ENCODE measurements at regions not wholly inside any gene's neighbourhood (a gene's known extent, or its start where the extent isn't known, plus 50 kb on each side); places are given as distances from the start of the nearest gene placed in this dataset.

DNA sequence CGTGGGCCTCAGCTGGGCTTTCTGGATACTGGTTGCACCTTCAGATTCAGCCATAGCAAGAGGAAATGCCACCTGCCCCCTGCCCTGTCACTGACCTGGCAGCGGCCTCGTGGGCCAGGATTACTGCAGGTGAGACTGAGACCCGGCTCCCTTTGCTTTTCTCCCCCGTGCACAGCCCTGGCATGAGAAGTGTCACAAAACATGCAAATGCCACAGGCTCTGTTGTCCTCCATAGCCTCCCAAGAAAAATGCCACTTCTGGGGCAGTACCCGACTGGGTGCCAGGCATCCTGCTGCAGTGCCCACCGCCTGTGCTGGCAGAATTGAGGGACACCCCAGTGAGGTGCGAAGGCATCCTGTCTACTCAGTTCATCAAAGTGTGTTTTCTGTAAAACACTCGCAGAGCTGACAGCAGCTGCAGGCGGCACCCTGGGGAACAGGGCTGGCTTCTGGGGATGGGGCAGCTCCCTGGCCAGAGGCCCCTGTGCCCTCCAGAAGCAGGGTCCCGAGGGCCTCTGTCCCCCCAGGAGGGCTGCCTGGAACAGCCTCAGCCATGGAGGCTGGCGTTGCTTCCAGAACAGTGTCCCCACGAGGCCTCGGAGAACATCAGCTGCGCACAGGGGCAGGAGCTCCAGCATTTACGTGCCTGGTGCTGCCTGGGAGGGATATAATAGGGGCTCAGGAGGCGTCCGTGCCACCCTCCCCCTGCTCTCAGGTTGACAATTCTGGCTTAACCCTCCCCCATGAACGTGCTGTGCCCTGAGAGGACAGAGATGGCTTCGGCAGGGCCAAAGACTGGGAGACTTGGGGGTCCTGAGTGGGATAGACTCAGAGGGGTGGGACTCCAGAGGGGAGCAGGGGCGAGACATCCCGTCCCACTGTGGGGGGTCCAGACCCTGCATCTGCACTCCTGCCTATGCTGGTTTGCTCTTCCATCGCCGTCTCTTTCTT, 99.5 kb upstream of the NKX1-1 start:
- intact Hi-C loops (cut with DNase I; ENCODE audit: low total_unique reads) = no loop called here
- no peak for TF ChIP-seq CTCF (IDR thresholded peaks at IDR 0.05)
- Histone ChIP-seq H3K9me3 (no peaks in the 10 kb centered on the region), H3K4me3 (no peak overlapping the region), H3K27ac (no peak overlapping the region), H3K4me1 (no peaks in the 10 kb centered on the region), H3K36me3 (no peaks in the 10 kb centered on the region), H3K27me3 (peaks cover 0 to 86% of the 10 kb centered on the region in 2 donors)
- peak; percentile 6 to 40 for DNase-seq

DNA sequence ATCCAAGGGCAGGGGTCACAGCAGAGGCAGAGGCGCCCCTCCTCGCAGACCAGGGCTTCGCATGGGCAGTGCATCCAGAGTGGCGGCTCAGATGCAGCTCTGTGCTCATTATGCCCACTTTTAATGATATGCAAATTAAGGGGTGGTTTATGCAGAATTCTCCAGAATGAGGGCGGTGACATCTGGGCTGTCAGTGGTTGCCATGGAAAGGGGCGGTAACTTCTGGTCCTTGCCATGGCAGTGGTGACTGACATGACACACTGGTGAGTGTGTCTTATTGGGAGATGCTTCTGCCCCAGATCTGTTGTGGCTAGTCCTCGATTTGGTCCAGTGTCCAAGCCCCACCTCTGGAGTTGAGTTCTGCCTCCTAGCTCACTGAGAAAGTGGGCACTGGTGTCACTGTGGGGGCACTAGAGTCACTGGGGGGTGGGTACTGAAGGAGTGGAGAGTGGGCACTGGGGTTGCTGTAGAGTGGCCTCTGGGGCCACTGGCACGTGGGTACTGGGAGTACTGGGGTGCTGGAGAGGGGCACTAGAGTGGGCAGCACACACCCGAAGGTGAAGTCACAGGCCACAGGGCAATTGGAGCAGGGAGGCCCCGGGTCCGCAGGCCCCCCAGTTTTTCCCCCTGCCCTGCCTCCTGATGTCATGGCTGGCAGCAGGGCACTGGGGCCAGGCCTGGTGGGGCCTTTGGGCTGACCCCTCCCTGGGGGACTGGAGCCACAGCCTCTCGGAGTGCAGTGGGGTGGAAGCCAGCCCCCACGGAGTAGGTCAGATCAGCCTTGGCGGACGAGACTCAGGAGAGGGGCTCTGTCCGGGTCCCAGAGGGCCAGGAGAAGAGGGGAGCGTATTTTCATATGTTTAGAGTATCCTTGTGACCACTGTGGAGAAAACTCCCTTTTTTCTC, 98.6 kb upstream of the NKX1-1 start:
- H3K27me3 ChIP-seq = peaks cover 0 to 91% of the 10 kb centered on the region in 2 donors
- no peaks in the 10 kb centered on the region for H3K4me1 ChIP-seq
- intact Hi-C loops (cut with DNase I; ENCODE audit: low total_unique reads) = no loop called here
- H3K36me3 ChIP-seq = no peaks in the 10 kb centered on the region
- DNase-seq = peak; percentile 10 to 31
- no peaks in the 10 kb centered on the region for H3K9me3 ChIP-seq
- no peak overlapping the region for H3K27ac ChIP-seq
- no peak overlapping the region for H3K4me3 ChIP-seq
- TF ChIP-seq CTCF (IDR thresholded peaks at IDR 0.05) = no peak

- TF ChIP-seq CTCF (IDR thresholded peaks at IDR 0.05) = no peak
- DNase-seq = peak; percentile 10 to 59
- H3K27me3 ChIP-seq = peaks cover 0 to 85% of the 10 kb centered on the region in 2 donors
- H3K4me3 ChIP-seq = no peak overlapping the region
- intact Hi-C loops (cut with DNase I; ENCODE audit: low total_unique reads) = no loop called here
- H3K9me3 ChIP-seq = no peaks in the 10 kb centered on the region
- H3K4me1 ChIP-seq = no peaks in the 10 kb centered on the region
- no peak overlapping the region for H3K27ac ChIP-seq
- no peaks in the 10 kb centered on the region for H3K36me3 ChIP-seq
Measured at GRCh38 chr4:1503583-1504471, 97.6 kb upstream of the NKX1-1 start.

- H3K9me3 ChIP-seq = no peaks in the 10 kb centered on the region
- H3K27ac ChIP-seq = no peak overlapping the region
- no peak for TF ChIP-seq CTCF (IDR thresholded peaks at IDR 0.05)
- no peaks in the 10 kb centered on the region for H3K36me3 ChIP-seq
- intact Hi-C loops (cut with DNase I; ENCODE audit: low total_unique reads) = no loop called here
- H3K4me3 ChIP-seq = no peak overlapping the region
- H3K27me3 ChIP-seq = peaks cover 0 to 76% of the 10 kb centered on the region in 2 donors
- DNase-seq = peak; percentile 9 to 61
- no peaks in the 10 kb centered on the region for H3K4me1 ChIP-seq
Measured at GRCh38 chr4:1502976-1503375, 96.7 kb upstream of the NKX1-1 start.

- Histone ChIP-seq H3K9me3 (no peaks in the 10 kb centered on the region), H3K27me3 (peaks cover 0 to 73% of the 10 kb centered on the region in 2 donors), H3K27ac (no peak overlapping the region), H3K4me1 (no peaks in the 10 kb centered on the region), H3K36me3 (no peaks in the 10 kb centered on the region), H3K4me3 (no peak overlapping the region)
- intact Hi-C loops (cut with DNase I; ENCODE audit: low total_unique reads) = no loop called here
- peak; percentile 16 to 56 for DNase-seq
- TF ChIP-seq CTCF (IDR thresholded peaks at IDR 0.05) = no peak
Measured at GRCh38 chr4:1502501-1502886, 96.3 kb upstream of the NKX1-1 start.
